HG03521 (cell line): ENCODE measurements at regions not wholly inside any gene's neighbourhood (a gene's known extent, or its start where the extent isn't known, plus 50 kb on each side); places are given as distances from the start of the nearest gene placed in this dataset.
"Not testable (repeated sequence)": the region's sequence is repeated elsewhere in the genome, so short reads cannot be mapped to it uniquely, and the experiment has no call there.

Experiments used
- ATAC-seq: cut with Tn5 transposase; IDR thresholded peaks from one replicate; pipeline ENCODE4 v1.9.1; 2021; ENCODE audit warnings: mild to moderate bottlenecking, moderate library complexity; ENCODE audit not compliant: unreplicated experiment

- no peak for ATAC-seq
Measured at GRCh38 chr6:4359108-4359730, 223.8 kb upstream of the ECI2 start.

- ATAC-seq: no peak
Measured at GRCh38 chr6:4358414-4359107, 223.2 kb upstream of the ECI2 start.

- not testable (repeated sequence) for ATAC-seq
Measured at GRCh38 chr6:4357660-4358152, 222.3 kb upstream of the ECI2 start.

- ATAC-seq: no peak
Measured at GRCh38 chr6:4356899-4357659, 221.7 kb upstream of the ECI2 start.

- no peak for ATAC-seq
Measured at GRCh38 chr6:4355241-4355640, 219.9 kb upstream of the ECI2 start.

- ATAC-seq: no peak
Measured at GRCh38 chr6:4354181-4354580, 218.8 kb upstream of the ECI2 start.

- no peak for ATAC-seq
Measured at GRCh38 chr6:4352731-4353130, 217.4 kb upstream of the ECI2 start.

- no peak for ATAC-seq
Measured at GRCh38 chr6:4352322-4352669, 216.9 kb upstream of the ECI2 start.

GRCh38 chr6:4351520-4352321 is 216.3 kb upstream of the ECI2 start:
- no peak for ATAC-seq

GRCh38 chr6:4350567-4351519 is 215.5 kb upstream of the ECI2 start:
- ATAC-seq: no peak

GRCh38 chr6:4349931-4350330 is 214.6 kb upstream of the ECI2 start:
- ATAC-seq: no peak

GRCh38 chr6:4349323-4349722 is 213.9 kb upstream of the ECI2 start:
- ATAC-seq: no peak

- ATAC-seq: no peak
Measured at GRCh38 chr6:4348462-4349112, 213.2 kb upstream of the ECI2 start.

- ATAC-seq: no peak
Measured at GRCh38 chr6:4347877-4348276, 212.5 kb upstream of the ECI2 start.

GRCh38 chr6:4346659-4347333 is 211.4 kb upstream of the ECI2 start:
- no peak for ATAC-seq

GRCh38 chr6:4345543-4345942 is 210.2 kb upstream of the ECI2 start:
- ATAC-seq: no peak

- no peak for ATAC-seq
Measured at GRCh38 chr6:4344317-4344899, 209.0 kb upstream of the ECI2 start.

GRCh38 chr6:4342407-4343137 is 207.2 kb upstream of the ECI2 start:
- no peak for ATAC-seq
